HG03558 (cell line): ENCODE measurements at regions not wholly inside any gene's neighbourhood (a gene's known extent, or its start where the extent isn't known, plus 50 kb on each side); places are given as distances from the start of the nearest gene placed in this dataset.
"Not testable (repeated sequence)": the region's sequence is repeated elsewhere in the genome, so short reads cannot be mapped to it uniquely, and the experiment has no call there.

Experiments
- ATAC-seq: cut with Tn5 transposase; IDR thresholded peaks from one replicate; pipeline ENCODE4 v1.9.1; 2021; ENCODE audit warnings: moderate number of reproducible peaks; ENCODE audit not compliant: unreplicated experiment; ENCODE audit errors: extremely low read depth

DNA sequence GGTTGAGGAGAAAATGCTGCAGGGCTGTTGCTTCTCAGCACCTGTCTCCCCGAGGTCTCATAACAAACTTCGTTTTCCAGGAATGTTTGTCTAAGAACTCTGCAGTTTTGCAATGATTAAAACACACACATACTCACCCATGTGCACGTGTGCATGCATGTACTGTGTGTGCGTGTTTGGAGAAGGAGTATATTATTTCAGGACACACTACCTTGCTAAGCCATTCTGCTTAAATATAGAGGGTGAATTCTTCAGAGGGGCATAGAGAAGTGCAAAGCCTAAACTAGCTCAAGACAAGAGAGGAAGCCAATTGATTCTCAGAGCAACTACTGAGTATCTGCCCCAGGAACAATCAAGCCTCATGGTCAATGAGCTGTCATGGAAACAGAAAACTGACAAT lies 298.4 kb upstream of the MGMT start:
- ATAC-seq, result no peak

- no peak for ATAC-seq
These were observed 297.9 kb upstream of the MGMT start for GRCh38 chr10:129169115-129169514.

DNA sequence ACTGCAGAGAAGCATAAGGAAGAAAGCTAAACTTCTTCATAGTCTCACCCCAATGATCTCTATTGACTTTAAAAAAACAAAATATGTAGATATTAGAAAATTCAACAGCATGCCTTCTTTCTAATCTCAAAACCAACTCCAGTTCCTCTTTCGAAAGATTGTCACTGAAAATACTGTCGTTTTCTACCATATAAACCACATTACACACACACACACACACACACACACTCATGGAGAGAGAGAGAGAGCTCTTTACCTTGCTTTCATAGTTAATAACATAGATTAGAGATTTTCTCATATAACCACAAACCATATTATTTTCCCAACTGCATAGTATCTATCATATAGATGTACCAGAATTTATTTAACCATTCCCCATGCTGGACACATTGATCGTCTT lies 296.2 kb upstream of the MGMT start:
- ATAC-seq, result no peak

- no peak for ATAC-seq
These were observed 295.2 kb upstream of the MGMT start for GRCh38 chr10:129171812-129172211.

DNA sequence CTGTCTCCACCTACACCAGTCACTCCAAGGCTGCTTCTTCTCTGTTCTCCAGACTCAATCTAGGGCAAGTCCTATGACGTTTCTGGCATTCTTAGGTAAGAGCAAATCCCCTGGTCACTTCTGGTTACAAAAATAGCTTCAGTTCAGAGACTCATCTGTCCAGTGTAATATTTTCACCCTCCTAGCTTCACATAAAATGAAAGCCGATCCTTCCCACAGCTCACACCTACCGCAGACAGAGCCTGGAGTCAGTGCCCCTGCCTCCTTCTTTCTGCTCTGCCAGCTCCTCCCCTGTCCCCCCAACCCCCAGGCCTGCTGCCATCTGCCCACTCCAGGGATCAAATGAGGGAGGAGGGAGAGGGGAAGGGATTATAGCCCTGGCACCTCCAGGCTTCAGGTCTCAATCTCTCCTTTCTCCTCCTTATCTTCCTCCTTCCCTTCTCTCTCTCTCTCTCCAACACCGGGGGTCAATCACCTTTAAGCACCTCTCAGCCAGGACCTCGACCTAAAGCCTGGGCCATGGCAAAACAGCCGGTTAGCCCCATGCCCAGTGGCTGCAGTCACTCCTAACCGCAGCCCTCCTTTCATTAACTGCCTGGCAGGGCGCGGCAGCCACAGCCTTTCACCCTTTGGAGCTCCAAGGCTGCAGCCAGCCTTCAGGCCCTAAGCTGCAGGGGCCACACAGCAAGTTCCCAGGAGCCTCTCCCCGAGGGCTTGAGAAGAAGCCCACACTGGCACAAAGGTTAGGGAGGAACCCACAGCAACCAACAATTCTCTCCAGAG lies 292.6 kb upstream of the MGMT start:
- ATAC-seq, result no peak

GRCh38 chr10:129179245-129179971 lies 287.6 kb upstream of the MGMT start:
- ATAC-seq, result no peak

DNA sequence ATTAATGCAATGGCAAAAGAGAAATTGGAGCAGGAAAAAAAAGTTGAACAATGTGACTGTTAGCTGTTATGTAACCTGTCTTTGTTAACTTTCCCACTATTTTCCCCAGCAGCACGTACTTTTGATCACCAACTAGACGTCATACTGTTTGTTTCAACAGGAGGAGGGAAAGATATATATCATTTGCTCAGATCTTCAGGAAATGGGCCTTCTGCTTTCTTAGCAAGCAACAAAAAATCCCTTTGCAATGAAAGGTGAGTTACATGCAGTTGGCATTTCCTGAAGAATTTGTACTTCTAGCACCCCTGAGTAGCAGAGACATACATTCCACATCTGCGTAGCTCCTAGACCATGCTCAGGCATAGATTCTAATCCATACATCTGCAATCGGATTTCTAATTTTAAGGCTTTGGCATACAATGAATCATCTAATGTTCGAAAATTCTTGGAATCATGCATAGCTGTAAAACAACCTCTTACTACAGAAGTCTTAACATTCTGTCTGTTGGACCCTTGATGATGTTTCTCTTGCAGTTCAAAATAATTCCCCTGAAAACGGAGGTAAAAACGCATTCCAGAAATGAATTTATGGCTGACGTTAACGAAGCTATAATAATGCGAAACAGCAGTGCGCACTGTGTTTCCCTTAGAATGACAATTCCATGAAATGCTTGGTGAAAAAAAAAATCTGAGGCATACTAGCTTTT lies 286.9 kb upstream of the MGMT start:
- ATAC-seq, result no peak

DNA sequence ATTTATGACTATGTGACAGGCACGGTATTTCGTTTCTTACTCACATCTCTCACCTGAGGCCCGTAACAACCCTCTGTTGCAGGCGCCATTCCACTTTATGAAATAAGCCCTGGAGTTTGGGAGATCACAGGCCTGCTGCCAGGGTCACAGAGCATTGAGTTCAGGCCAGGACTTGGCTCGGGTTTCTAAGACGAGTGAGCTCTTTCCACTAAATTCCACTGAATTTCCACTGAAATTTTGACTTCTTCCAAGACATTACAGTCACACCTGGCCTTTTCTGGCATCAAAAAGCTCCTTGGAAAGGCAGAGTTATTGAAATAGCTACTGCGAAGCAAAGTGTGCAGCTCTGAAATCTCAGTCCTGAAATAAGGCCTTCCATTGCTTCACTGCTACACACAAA lies 282.8 kb upstream of the MGMT start:
- ATAC-seq, result no peak

DNA sequence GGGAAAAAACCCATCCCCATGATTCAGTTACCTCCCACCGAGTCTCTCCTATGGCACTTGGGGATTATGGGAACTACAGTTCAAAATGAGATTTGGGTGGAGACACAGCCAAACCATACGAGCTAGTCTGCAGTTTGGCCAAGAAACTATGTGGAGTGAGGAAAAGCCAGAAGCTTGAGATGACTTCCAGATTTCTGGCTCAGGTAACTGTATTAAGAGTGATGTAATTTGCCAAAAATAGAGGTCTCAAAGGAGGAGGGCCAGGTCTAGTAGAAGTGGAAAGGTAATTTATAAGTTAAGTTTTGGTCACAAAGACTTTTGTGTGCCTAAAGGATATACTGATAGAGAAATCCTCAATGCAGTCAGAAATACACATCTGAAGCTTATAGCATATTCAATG lies 279.7 kb upstream of the MGMT start:
- ATAC-seq, result no peak

- ATAC-seq, result no peak
These were observed 275.2 kb upstream of the MGMT start for GRCh38 chr10:129191797-129192196.

DNA sequence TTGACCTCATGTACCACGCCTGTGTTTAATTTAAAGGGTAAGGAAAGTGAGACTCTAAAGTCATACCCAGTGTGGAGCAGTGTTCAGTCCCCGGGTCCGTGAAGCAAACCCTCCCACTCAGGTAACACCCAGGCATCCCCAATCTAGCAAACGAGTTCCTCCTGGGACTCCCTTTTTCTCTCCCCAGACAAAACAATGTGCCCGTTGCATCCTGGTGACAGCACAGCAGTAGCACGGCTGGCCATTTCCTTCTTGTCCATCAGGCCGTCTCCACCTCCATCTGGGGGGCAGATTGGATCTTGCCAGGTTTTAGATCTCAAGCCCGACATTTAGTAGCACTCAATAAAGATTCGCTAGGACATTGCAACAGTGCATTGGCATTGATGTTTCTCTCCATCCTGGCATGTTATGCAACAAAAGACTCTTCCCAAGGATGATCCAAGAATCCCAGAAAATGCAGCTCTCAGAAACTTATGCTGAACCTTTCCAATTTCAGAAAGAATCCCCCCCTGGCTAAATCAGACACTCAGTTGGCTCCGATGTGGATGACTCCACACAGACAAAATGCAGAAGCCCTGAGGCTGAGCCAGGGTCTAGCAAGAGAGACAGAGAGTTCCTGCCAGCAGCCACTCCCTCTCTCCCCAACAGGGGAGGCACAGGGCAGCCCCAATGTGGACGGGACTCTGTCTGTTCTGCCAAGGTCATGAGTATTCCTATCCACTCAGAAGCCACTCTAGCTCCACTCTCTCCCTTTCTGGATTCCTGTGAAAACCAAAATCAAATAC lies 274.5 kb upstream of the MGMT start:
- ATAC-seq, result no peak

DNA sequence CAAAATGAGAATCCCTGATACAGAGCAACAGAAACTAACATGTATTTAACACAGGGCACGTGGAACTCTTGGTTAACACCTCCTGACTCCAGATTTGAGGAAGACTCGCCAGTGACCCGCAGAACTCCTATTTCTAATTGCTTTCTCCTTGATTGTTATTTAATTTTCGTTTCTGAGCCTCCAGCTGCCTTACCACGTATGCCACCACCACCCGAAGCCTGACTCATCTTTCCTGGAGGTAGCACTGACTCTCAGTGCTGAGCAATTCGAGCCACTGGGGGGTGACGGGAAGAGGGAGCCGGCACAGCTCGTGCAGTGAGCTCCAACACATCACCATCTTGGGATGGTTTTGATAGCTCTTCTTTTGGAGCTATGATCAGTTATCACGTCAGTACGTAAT lies 273.9 kb upstream of the MGMT start:
- no peak for ATAC-seq

- ATAC-seq, result no peak
These were observed 272.7 kb upstream of the MGMT start for GRCh38 chr10:129194181-129194870.

DNA sequence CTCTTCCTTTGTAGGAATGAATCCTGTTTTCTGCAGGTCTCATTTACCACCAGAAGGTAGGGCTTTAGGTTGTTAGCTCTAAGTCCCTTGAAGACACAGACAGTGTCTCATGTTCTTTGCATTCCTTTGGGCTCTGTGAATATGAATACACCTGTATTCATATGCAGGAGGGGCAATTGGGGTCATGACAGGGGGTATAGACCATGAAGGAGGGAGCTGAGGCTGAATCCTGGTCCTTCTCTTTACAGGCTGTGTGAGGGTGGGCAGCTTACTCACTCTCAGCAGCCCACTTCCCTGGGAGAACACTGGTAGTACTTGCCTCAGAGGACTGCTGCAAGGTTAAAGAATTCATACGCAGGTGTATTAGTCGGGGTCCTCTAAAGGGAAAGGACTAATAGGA lies 267.2 kb upstream of the MGMT start:
- no peak for ATAC-seq

GRCh38 chr10:129203819-129204218 lies 263.2 kb upstream of the MGMT start:
- ATAC-seq, result no peak

GRCh38 chr10:129207297-129207696 lies 259.7 kb upstream of the MGMT start:
- ATAC-seq, result no peak

GRCh38 chr10:129210876-129211275 lies 256.2 kb upstream of the MGMT start:
- ATAC-seq, result no peak

DNA sequence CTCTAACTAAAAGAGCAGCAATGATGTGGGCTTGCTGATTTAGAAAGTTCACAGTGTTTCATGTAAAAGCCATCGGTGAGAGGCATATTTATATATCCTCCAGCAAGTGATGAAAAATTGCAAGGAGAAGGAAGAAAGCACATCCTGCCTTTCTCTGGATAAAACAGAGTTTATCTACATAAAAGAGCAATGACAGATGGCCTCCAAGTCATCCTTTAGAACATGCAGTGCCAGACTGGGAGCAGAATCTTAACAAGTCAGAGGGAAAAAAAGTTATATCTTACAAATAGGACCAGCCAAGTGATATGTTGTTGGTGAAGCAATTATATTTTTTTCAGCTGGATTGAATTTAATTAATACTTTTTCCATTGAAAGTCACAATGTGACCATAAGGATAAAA lies 253.8 kb upstream of the MGMT start:
- ATAC-seq, result no peak

DNA sequence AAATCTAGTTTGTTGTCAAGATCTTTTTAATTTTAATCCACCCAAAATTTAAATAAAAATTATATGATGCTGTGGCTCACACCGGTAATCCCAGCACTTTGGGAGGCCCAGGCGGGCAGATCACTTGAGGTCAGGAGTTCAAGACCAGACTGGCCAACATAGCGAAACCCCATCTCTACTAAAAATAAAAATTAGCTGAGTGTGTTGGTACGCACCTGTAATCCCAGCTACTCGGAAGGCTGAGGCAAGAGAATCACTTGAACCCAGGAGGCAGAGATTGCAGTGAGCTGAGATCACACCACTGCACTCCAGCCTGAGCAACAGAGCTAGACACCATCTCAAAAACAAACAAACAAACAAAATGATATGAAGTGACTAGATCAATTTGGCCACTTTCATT lies 253.0 kb upstream of the MGMT start:
- not testable (repeated sequence) for ATAC-seq

GRCh38 chr10:129219364-129219763 lies 247.7 kb upstream of the MGMT start:
- no peak for ATAC-seq
